ENCODE measurements at regions not wholly inside any gene's neighbourhood (a gene's known extent, or its start where the extent isn't known, plus 50 kb on each side); places are given as distances from the start of the nearest gene placed in this dataset.
A peak's percentile ranks its signal among the peaks of the same experiment; 100 is the strongest.

DNA sequence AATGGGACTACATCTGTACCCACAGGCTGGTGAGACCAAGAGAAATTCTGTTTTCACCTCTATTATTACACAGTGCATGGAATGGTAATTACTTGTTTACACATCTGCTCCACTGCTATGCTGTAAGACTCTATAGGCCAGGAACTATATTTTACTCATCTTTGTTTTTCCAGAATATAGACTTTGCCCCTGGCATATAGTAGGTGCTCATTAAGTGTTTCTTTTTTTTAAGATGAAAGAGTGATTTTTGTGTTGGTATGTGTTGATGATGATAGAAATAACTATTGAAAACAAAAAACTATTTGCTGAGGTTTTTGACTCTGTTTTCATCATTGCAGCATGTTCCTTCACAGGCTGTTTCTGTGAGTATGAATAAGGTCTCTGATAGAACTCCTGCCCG lies 294.7 kb downstream of the CSNK1G3 start:
- H3K9me3 ChIP-seq (ENCODE audit: control insufficient read depth in 1 of 2, low read length in 2 of 2), result no peaks in the 10 kb centered on the region
- no peaks in the 10 kb centered on the region for H3K27me3 ChIP-seq (ENCODE audit: low read depth, low read length)
- H3K4me3 ChIP-seq (ENCODE audit: low read depth in 1 of 2, low read length in 2 of 2), result no peak overlapping the region
- H3K27ac ChIP-seq (ENCODE audit: low read length), result no peak overlapping the region
- H3K4me1 ChIP-seq (ENCODE audit: control insufficient read depth in 1 of 2, insufficient read depth in 2 of 2, low read length in 2 of 2), result peaks cover 0 to 19% of the 10 kb centered on the region in 2 donors
- no peaks in the 10 kb centered on the region for H3K36me3 ChIP-seq (ENCODE audit: control insufficient read depth in 1 of 2, insufficient read depth in 2 of 2, low read length in 2 of 2)

DNA sequence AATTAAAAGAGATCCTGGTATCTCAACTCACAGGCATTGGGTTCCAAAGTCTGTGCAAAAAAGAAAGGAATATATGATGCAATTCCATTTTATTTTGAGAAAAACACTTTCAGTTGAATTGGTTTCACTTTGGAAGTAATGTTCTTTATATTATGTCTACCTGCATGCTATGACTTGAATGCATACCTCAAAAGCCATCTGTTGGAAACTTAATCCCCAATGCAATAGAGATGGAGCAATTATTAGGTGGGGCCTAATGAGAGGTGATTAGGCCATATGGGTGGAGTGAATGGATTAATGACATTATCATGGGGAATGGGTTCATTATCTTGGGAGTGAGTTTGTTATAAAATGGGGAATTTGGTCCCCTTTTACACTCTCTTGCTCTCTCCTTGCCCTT lies 293.3 kb downstream of the CSNK1G3 start:
- Histone ChIP-seq H3K36me3 (ENCODE audit: control insufficient read depth in 1 of 2, insufficient read depth in 2 of 2, low read length in 2 of 2) (no peaks in the 10 kb centered on the region), H3K4me1 (ENCODE audit: control insufficient read depth in 1 of 2, insufficient read depth in 2 of 2, low read length in 2 of 2) (peaks cover 0 to 19% of the 10 kb centered on the region in 2 donors), H3K9me3 (ENCODE audit: control insufficient read depth in 1 of 2, low read length in 2 of 2) (no peaks in the 10 kb centered on the region), H3K27me3 (ENCODE audit: low read depth, low read length) (no peaks in the 10 kb centered on the region), H3K27ac (ENCODE audit: low read length) (no peak overlapping the region), H3K4me3 (ENCODE audit: low read depth in 1 of 2, low read length in 2 of 2) (no peak overlapping the region)

DNA sequence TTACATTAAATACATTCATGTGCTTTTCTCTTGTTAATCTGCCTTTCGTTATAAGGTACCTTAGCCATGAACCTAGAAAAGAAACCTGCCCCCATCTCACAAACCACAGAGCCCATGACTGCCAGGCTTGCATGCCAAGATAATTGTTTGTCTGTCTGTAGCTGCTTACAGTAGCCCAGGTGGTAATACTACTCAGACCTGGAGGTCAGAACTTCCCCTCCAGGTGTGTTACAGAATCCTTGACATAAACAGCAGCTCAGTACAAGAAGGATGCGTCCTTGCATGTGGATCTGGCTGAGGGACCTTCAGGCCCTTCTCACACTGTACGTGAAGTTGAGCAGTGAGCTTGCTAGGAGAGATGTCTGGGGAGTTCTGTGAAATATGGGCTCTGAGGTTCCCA lies 291.4 kb downstream of the CSNK1G3 start:
- Histone ChIP-seq H3K9me3 (ENCODE audit: control insufficient read depth in 1 of 2, low read length in 2 of 2) (no peaks in the 10 kb centered on the region), H3K4me3 (ENCODE audit: low read depth in 1 of 2, low read length in 2 of 2) (no peak overlapping the region), H3K4me1 (ENCODE audit: control insufficient read depth in 1 of 2, insufficient read depth in 2 of 2, low read length in 2 of 2) (peaks cover 0 to 9% of the 10 kb centered on the region in 2 donors), H3K27me3 (ENCODE audit: low read depth, low read length) (no peaks in the 10 kb centered on the region), H3K27ac (ENCODE audit: low read length) (no peak overlapping the region), H3K36me3 (ENCODE audit: control insufficient read depth in 1 of 2, insufficient read depth in 2 of 2, low read length in 2 of 2) (no peaks in the 10 kb centered on the region)

DNA sequence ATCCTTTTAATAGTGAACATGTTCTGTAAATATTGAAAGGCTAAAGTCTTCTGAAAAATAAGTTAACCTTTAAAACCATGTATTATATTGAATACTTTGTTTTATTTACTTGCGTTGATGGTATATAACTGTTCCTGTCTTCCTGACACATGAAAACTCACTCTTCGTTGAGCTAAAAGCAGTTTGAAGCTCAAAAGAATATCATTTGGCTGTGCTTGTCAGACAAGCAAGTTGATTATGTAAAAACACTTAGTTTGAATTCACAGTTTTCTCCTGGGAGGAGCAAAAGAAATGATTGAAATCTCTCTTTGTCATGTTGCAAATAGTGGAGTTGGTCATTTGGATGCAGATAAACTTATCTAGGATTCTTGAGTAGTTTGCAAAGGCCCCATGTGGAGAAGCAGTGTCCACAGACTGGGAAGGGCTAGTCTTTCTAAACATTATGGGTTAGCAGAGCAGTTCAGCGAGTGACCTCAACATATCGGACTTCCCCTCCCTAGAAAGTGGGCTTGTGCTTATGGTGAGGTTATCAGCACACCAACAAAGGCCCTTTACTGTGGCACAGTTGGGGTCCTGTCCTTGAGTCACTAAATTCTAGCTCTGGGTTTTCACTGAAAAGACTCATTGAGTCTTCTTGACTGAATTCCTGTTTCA lies 290.4 kb downstream of the CSNK1G3 start:
- Histone ChIP-seq H3K27ac (ENCODE audit: low read length) (no peak overlapping the region), H3K36me3 (ENCODE audit: control insufficient read depth in 1 of 2, insufficient read depth in 2 of 2, low read length in 2 of 2) (no peaks in the 10 kb centered on the region), H3K4me1 (ENCODE audit: control insufficient read depth in 1 of 2, insufficient read depth in 2 of 2, low read length in 2 of 2) (peaks cover 0 to 3% of the 10 kb centered on the region in 2 donors)

DNA sequence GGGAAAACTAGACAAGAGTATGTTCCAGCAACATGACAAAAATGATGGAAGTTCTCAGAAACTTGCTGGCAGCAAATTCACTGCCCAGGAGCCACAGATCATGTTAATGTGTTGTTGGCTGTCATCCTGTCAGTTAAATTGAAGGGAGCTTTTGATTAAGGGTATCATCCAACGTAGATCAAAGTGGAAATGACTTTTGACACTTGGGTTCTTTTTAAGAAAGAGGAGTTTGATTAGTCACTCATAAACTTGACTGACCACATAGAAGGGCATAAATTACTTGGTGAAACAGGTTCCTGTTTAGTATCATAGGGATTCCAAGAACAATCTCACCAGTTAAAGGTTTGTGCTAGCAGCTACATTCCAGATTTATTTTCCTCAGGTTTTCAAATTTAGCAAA lies 288.7 kb downstream of the CSNK1G3 start:
- Histone ChIP-seq H3K4me1 (ENCODE audit: control insufficient read depth in 1 of 2, insufficient read depth in 2 of 2, low read length in 2 of 2) (no peaks in the 10 kb centered on the region), H3K27ac (ENCODE audit: low read length) (no peak overlapping the region), H3K9me3 (ENCODE audit: control insufficient read depth in 1 of 2, low read length in 2 of 2) (no peaks in the 10 kb centered on the region), H3K27me3 (ENCODE audit: low read depth, low read length) (no peaks in the 10 kb centered on the region), H3K36me3 (ENCODE audit: control insufficient read depth in 1 of 2, insufficient read depth in 2 of 2, low read length in 2 of 2) (no peaks in the 10 kb centered on the region), H3K4me3 (ENCODE audit: low read depth in 1 of 2, low read length in 2 of 2) (no peak overlapping the region)

More for the DNA sequence above, 290.4 kb downstream of the CSNK1G3 start:
- H3K9me3 ChIP-seq (ENCODE audit: control insufficient read depth in 1 of 2, low read length in 2 of 2), result no peaks in the 10 kb centered on the region
- no peak overlapping the region for H3K4me3 ChIP-seq (ENCODE audit: low read depth in 1 of 2, low read length in 2 of 2)
- H3K27me3 ChIP-seq (ENCODE audit: low read depth, low read length), result no peaks in the 10 kb centered on the region

DNA sequence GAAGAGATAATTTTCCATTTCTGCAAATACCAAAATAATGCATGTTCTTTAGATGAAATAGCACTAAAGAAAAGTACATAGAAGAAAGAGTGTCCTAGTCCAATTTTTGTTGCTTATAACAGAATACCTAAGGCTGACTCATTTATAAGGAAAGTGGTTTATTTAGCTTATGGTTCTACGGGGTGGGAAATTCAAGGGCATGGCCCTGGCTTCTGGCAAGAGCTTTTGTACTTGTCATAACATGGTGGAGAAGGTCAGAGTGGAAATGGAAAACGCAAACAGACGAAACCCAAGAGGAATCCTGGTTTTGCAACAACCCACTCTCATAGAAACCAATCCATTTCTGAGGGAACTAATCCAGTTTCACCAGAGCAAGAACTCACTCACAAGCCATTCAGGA lies 283.7 kb downstream of the CSNK1G3 start:
- Histone ChIP-seq H3K4me1 (ENCODE audit: control insufficient read depth in 1 of 2, insufficient read depth in 2 of 2, low read length in 2 of 2) (no peaks in the 10 kb centered on the region), H3K27me3 (ENCODE audit: low read depth, low read length) (no peaks in the 10 kb centered on the region), H3K27ac (ENCODE audit: low read length) (no peak overlapping the region), H3K9me3 (ENCODE audit: control insufficient read depth in 1 of 2, low read length in 2 of 2) (no peaks in the 10 kb centered on the region), H3K36me3 (ENCODE audit: control insufficient read depth in 1 of 2, insufficient read depth in 2 of 2, low read length in 2 of 2) (no peaks in the 10 kb centered on the region), H3K4me3 (ENCODE audit: low read depth in 1 of 2, low read length in 2 of 2) (no peak overlapping the region)

DNA sequence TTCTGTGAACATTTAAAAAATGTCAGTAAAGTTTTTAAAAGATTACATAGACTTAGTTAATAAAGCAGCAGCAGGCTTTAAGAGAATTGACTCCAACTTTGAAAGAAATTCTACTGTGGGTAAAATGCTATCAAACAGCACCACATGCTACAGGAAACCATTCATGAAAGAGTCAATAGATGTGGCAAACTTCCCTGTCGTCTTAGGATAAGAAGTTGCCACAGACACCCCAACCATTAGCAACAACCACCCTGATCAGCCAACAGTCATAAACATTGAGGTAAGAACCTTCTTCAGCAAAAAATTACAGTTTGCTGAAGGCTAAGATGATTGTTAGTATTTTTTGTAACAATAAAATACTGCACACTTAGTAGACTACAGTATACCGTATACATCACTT lies 278.2 kb downstream of the CSNK1G3 start:
- H3K9me3 ChIP-seq (ENCODE audit: control insufficient read depth in 1 of 2, low read length in 2 of 2), result peaks cover 5 to 13% of the 10 kb centered on the region in 2 donors
- peaks cover 0 to 16% of the 10 kb centered on the region in 2 donors for H3K4me1 ChIP-seq (ENCODE audit: control insufficient read depth in 1 of 2, insufficient read depth in 2 of 2, low read length in 2 of 2)
- H3K4me3 ChIP-seq (ENCODE audit: low read depth in 1 of 2, low read length in 2 of 2), result no peak overlapping the region
- no peak overlapping the region for H3K27ac ChIP-seq (ENCODE audit: low read length)
- no peaks in the 10 kb centered on the region for H3K36me3 ChIP-seq (ENCODE audit: control insufficient read depth in 1 of 2, insufficient read depth in 2 of 2, low read length in 2 of 2)
- H3K27me3 ChIP-seq (ENCODE audit: low read depth, low read length), result no peaks in the 10 kb centered on the region

DNA sequence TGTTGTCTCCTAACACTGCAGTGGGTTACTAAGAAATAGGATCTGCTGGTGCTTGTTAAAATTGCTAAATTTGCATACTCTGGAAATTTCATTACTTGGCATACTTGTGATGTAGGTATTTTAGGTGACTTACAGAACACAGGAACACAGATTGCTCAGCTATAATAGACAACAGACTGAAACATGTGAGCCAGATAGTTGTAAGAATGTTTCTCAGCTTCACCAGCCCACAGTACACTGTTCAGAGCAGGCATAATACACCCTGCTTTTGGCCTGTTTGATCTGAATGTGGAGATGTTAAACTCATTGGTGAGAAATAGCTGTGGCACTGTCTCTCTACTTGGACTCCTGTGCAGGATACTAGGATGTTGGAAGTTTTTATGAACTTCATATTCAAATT lies 275.7 kb downstream of the CSNK1G3 start:
- Histone ChIP-seq H3K27me3 (ENCODE audit: low read depth, low read length) (no peaks in the 10 kb centered on the region), H3K27ac (ENCODE audit: low read length) (no peak overlapping the region), H3K36me3 (ENCODE audit: control insufficient read depth in 1 of 2, insufficient read depth in 2 of 2, low read length in 2 of 2) (no peaks in the 10 kb centered on the region)

DNA sequence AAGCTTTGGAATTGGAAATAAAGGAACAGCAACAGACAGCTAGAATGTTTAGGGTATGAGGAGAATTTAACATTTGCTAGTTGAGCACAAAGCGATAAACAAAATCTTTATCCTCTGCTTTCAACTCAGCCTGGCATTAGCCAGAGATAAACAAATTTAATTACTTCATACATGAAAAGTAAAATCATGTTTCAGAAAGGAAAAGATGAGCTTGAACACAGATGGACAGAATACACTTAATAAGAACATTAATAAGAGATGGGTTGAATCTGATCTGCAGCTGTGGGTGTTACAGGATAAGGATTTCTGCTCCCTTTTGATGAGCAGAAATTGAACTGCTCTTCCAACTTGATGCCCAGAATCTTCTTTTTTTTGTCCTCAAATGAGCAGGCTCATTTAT lies 275.2 kb downstream of the CSNK1G3 start:
- Histone ChIP-seq H3K36me3 (ENCODE audit: control insufficient read depth in 1 of 2, insufficient read depth in 2 of 2, low read length in 2 of 2) (no peaks in the 10 kb centered on the region), H3K27me3 (ENCODE audit: low read depth, low read length) (no peaks in the 10 kb centered on the region), H3K27ac (ENCODE audit: low read length) (no peak overlapping the region), H3K4me1 (ENCODE audit: control insufficient read depth in 1 of 2, insufficient read depth in 2 of 2, low read length in 2 of 2) (peaks cover 0 to 21% of the 10 kb centered on the region in 2 donors), H3K4me3 (ENCODE audit: low read depth in 1 of 2, low read length in 2 of 2) (no peak overlapping the region), H3K9me3 (ENCODE audit: control insufficient read depth in 1 of 2, low read length in 2 of 2) (peaks cover 5 to 13% of the 10 kb centered on the region in 2 donors)

More for the DNA sequence above, 275.7 kb downstream of the CSNK1G3 start:
- Histone ChIP-seq H3K4me1 (ENCODE audit: control insufficient read depth in 1 of 2, insufficient read depth in 2 of 2, low read length in 2 of 2) (peaks cover 0 to 21% of the 10 kb centered on the region in 2 donors), H3K4me3 (ENCODE audit: low read depth in 1 of 2, low read length in 2 of 2) (no peak overlapping the region), H3K9me3 (ENCODE audit: control insufficient read depth in 1 of 2, low read length in 2 of 2) (peaks cover 5 to 13% of the 10 kb centered on the region in 2 donors)

DNA sequence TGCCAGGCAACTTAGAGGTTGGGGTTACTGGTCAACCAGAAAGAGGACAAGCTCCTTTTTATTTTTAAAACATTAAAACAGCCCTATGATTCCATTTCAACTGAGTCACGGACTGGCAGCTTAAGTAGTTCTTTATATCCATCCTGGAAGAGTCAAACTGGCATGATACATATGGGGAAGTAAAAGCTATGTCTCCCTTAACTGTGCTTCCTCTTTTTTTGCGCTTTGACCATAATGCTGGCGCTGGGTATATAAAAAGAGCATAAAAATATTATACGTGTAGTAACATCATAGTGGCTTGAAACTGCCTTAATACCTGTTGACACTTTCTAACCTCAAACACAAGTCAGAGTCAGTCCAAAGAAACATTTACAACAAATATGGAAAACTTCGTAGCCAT lies 274.4 kb downstream of the CSNK1G3 start:
- Histone ChIP-seq H3K4me1 (ENCODE audit: control insufficient read depth in 1 of 2, insufficient read depth in 2 of 2, low read length in 2 of 2) (peaks cover 0 to 21% of the 10 kb centered on the region in 2 donors), H3K9me3 (ENCODE audit: control insufficient read depth in 1 of 2, low read length in 2 of 2) (peaks cover 5 to 13% of the 10 kb centered on the region in 2 donors), H3K4me3 (ENCODE audit: low read depth in 1 of 2, low read length in 2 of 2) (no peak overlapping the region), H3K27me3 (ENCODE audit: low read depth, low read length) (no peaks in the 10 kb centered on the region), H3K36me3 (ENCODE audit: control insufficient read depth in 1 of 2, insufficient read depth in 2 of 2, low read length in 2 of 2) (no peaks in the 10 kb centered on the region), H3K27ac (ENCODE audit: low read length) (no peak overlapping the region)

DNA sequence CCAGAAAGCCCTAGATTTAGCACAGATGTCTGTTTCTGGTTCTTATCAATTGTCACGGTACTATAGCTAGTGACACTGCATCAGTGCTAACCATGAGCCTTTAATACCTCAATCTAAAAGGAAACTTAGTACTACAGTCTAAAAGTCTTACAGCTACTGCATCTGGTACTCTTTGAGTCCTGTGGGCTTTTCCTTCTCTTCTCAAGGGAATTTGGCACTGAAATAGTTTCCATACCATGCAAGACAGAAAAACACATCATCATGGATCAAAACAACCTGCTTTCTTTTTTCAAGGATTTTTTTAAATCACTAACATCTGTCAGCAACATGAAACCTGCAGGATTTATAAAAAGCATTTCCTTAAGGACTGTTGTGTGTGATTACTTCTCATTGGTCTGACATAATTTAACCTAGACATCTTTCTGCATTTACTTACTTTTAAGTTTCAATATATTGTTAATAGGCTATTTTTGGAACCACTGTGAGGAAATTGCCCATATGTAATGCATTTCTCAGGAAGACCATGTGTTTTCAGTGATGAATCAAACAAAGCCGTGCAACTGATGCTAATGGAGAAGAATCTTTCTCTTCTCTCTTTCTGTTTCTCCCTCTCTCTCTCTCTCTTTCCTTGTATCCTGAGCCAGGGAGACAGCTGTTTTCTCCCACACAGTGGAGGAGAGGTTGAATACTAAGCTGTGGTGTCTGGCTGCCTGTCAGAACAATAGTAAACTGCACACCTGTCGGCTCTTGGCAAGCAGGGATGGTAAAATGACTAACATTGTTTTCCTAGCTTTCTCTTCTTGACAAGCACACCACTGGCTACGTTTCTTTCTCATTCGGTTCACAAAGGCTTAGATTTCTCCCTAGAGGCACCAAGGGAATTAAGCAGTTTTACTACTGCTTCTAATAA lies 273.4 kb downstream of the CSNK1G3 start:
- Histone ChIP-seq H3K4me3 (ENCODE audit: low read depth in 1 of 2, low read length in 2 of 2) (peak overlapping the region in 1 of 2 donors; percentile 1), H3K4me1 (ENCODE audit: control insufficient read depth in 1 of 2, insufficient read depth in 2 of 2, low read length in 2 of 2) (peaks cover 0 to 21% of the 10 kb centered on the region in 2 donors), H3K27me3 (ENCODE audit: low read depth, low read length) (no peaks in the 10 kb centered on the region), H3K36me3 (ENCODE audit: control insufficient read depth in 1 of 2, insufficient read depth in 2 of 2, low read length in 2 of 2) (no peaks in the 10 kb centered on the region), H3K27ac (ENCODE audit: low read length) (no peak overlapping the region), H3K9me3 (ENCODE audit: control insufficient read depth in 1 of 2, low read length in 2 of 2) (peaks cover 5 to 11% of the 10 kb centered on the region in 2 donors)
